ENCODE measurements at regions not wholly inside any gene's neighbourhood (a gene's known extent, or its start where the extent isn't known, plus 50 kb on each side); places are given as distances from the start of the nearest gene placed in this dataset.

- no peak for TF ChIP-seq POLR2A (IDR thresholded peaks at IDR 0.05)
- no peak for TF ChIP-seq CTCF (IDR thresholded peaks at IDR 0.05 in 8 of 11, conservative IDR thresholded peaks at IDR 0.05 in 3 of 11)
Measured at GRCh38 chr4:43391069-43391468, 498.6 kb downstream of the GRXCR1 start.
